ENCODE measurements at regions not wholly inside any gene's neighbourhood (a gene's known extent, or its start where the extent isn't known, plus 50 kb on each side); places are given as distances from the start of the nearest gene placed in this dataset.
"Not testable (repeated sequence)": the region's sequence is repeated elsewhere in the genome, so short reads cannot be mapped to it uniquely, and the experiment has no call there.

- Histone ChIP-seq H3K4me3 (ENCODE audit: low read length) (no peak overlapping the region), H3K9me3 (ENCODE audit: insufficient read depth, low read depth, low read length) (no peaks in the 10 kb centered on the region), H3K9ac (ENCODE audit: low read depth, low read length) (no peak overlapping the region), H3K4me1 (ENCODE audit: insufficient read depth, low read length) (no peaks in the 10 kb centered on the region), H3K36me3 (ENCODE audit: insufficient read depth, low read depth, low read length) (no peaks in the 10 kb centered on the region), H3K27ac (ENCODE audit: low read length) (no peak overlapping the region), H3K27me3 (ENCODE audit: insufficient read depth, low read length) (no peaks in the 10 kb centered on the region)
Measured at GRCh38 chr14:30389134-30389876, 169.7 kb upstream of the G2E3 start.

GRCh38 chr14:30389877-30390385 is 169.0 kb upstream of the G2E3 start:
- H3K4me3 ChIP-seq (ENCODE audit: low read length) = no peak overlapping the region
- no peaks in the 10 kb centered on the region for H3K36me3 ChIP-seq (ENCODE audit: insufficient read depth, low read depth, low read length)
- no peak overlapping the region for H3K27ac ChIP-seq (ENCODE audit: low read length)
- H3K27me3 ChIP-seq (ENCODE audit: insufficient read depth, low read length) = no peaks in the 10 kb centered on the region
- no peak overlapping the region for H3K9ac ChIP-seq (ENCODE audit: low read depth, low read length)
- no peaks in the 10 kb centered on the region for H3K9me3 ChIP-seq (ENCODE audit: insufficient read depth, low read depth, low read length)
- H3K4me1 ChIP-seq (ENCODE audit: insufficient read depth, low read length) = no peaks in the 10 kb centered on the region

- H3K27ac ChIP-seq (ENCODE audit: low read length) = no peak overlapping the region
- H3K9ac ChIP-seq (ENCODE audit: low read depth, low read length) = no peak overlapping the region
- H3K4me3 ChIP-seq (ENCODE audit: low read length) = no peak overlapping the region
- H3K27me3 ChIP-seq (ENCODE audit: insufficient read depth, low read length) = no peaks in the 10 kb centered on the region
- H3K4me1 ChIP-seq (ENCODE audit: insufficient read depth, low read length) = no peaks in the 10 kb centered on the region
- no peaks in the 10 kb centered on the region for H3K9me3 ChIP-seq (ENCODE audit: insufficient read depth, low read depth, low read length)
- no peaks in the 10 kb centered on the region for H3K36me3 ChIP-seq (ENCODE audit: insufficient read depth, low read depth, low read length)
Measured at GRCh38 chr14:30395065-30395464, 163.9 kb upstream of the G2E3 start.

GRCh38 chr14:30402846-30403245 is 156.1 kb upstream of the G2E3 start:
- H3K9ac ChIP-seq (ENCODE audit: low read depth, low read length) = no peak overlapping the region
- no peaks in the 10 kb centered on the region for H3K9me3 ChIP-seq (ENCODE audit: insufficient read depth, low read depth, low read length)
- H3K36me3 ChIP-seq (ENCODE audit: insufficient read depth, low read depth, low read length) = no peaks in the 10 kb centered on the region
- H3K4me3 ChIP-seq (ENCODE audit: low read length) = no peak overlapping the region
- no peak overlapping the region for H3K27ac ChIP-seq (ENCODE audit: low read length)
- no peaks in the 10 kb centered on the region for H3K4me1 ChIP-seq (ENCODE audit: insufficient read depth, low read length)
- no peaks in the 10 kb centered on the region for H3K27me3 ChIP-seq (ENCODE audit: insufficient read depth, low read length)

GRCh38 chr14:30403791-30404190 is 155.2 kb upstream of the G2E3 start:
- H3K9me3 ChIP-seq (ENCODE audit: insufficient read depth, low read depth, low read length) = no peaks in the 10 kb centered on the region
- H3K4me3 ChIP-seq (ENCODE audit: low read length) = no peak overlapping the region
- no peaks in the 10 kb centered on the region for H3K36me3 ChIP-seq (ENCODE audit: insufficient read depth, low read depth, low read length)
- no peaks in the 10 kb centered on the region for H3K4me1 ChIP-seq (ENCODE audit: insufficient read depth, low read length)
- no peak overlapping the region for H3K27ac ChIP-seq (ENCODE audit: low read length)
- H3K27me3 ChIP-seq (ENCODE audit: insufficient read depth, low read length) = no peaks in the 10 kb centered on the region
- H3K9ac ChIP-seq (ENCODE audit: low read depth, low read length) = no peak overlapping the region

- H3K36me3 ChIP-seq (ENCODE audit: insufficient read depth, low read depth, low read length); H3K27me3 ChIP-seq (ENCODE audit: insufficient read depth, low read length); H3K9me3 ChIP-seq (ENCODE audit: insufficient read depth, low read depth, low read length); H3K4me1 ChIP-seq (ENCODE audit: insufficient read depth, low read length); H3K9ac ChIP-seq (ENCODE audit: low read depth, low read length); H3K4me3 ChIP-seq (ENCODE audit: low read length); H3K27ac ChIP-seq (ENCODE audit: low read length): not testable (repeated sequence)
Measured at GRCh38 chr14:30409508-30410015, 149.4 kb upstream of the G2E3 start.

GRCh38 chr14:30410986-30411385 is 148.0 kb upstream of the G2E3 start:
- Histone ChIP-seq H3K9me3 (ENCODE audit: insufficient read depth, low read depth, low read length) (no peaks in the 10 kb centered on the region), H3K4me1 (ENCODE audit: insufficient read depth, low read length) (no peaks in the 10 kb centered on the region), H3K27ac (ENCODE audit: low read length) (no peak overlapping the region), H3K27me3 (ENCODE audit: insufficient read depth, low read length) (no peaks in the 10 kb centered on the region), H3K9ac (ENCODE audit: low read depth, low read length) (no peak overlapping the region), H3K4me3 (ENCODE audit: low read length) (no peak overlapping the region), H3K36me3 (ENCODE audit: insufficient read depth, low read depth, low read length) (no peaks in the 10 kb centered on the region)

GRCh38 chr14:30413184-30413583 is 145.8 kb upstream of the G2E3 start:
- not testable (repeated sequence) for H3K4me3 ChIP-seq (ENCODE audit: low read length)

GRCh38 chr14:30417121-30417520 is 141.8 kb upstream of the G2E3 start:
- H3K27me3 ChIP-seq (ENCODE audit: insufficient read depth, low read length) = no peaks in the 10 kb centered on the region
- no peak overlapping the region for H3K4me3 ChIP-seq (ENCODE audit: low read length)

More at GRCh38 chr14:30413184-30413583, 145.8 kb upstream of the G2E3 start:
- H3K4me1 ChIP-seq (ENCODE audit: insufficient read depth, low read length); H3K36me3 ChIP-seq (ENCODE audit: insufficient read depth, low read depth, low read length); H3K9me3 ChIP-seq (ENCODE audit: insufficient read depth, low read depth, low read length); H3K27me3 ChIP-seq (ENCODE audit: insufficient read depth, low read length); H3K27ac ChIP-seq (ENCODE audit: low read length); H3K9ac ChIP-seq (ENCODE audit: low read depth, low read length): not testable (repeated sequence)

GRCh38 chr14:30417999-30418398 is 141.0 kb upstream of the G2E3 start:
- no peak overlapping the region for H3K4me3 ChIP-seq (ENCODE audit: low read length)
- H3K27ac ChIP-seq (ENCODE audit: low read length) = no peak overlapping the region
- no peaks in the 10 kb centered on the region for H3K27me3 ChIP-seq (ENCODE audit: insufficient read depth, low read length)
- H3K9me3 ChIP-seq (ENCODE audit: insufficient read depth, low read depth, low read length) = no peaks in the 10 kb centered on the region
- H3K4me1 ChIP-seq (ENCODE audit: insufficient read depth, low read length) = peaks cover 4% of the 10 kb centered on the region; the same call in 1 of the 2 replicates
- no peak overlapping the region for H3K9ac ChIP-seq (ENCODE audit: low read depth, low read length)
- H3K36me3 ChIP-seq (ENCODE audit: insufficient read depth, low read depth, low read length) = no peaks in the 10 kb centered on the region

More at GRCh38 chr14:30417121-30417520, 141.8 kb upstream of the G2E3 start:
- Histone ChIP-seq H3K4me1 (ENCODE audit: insufficient read depth, low read length) (peaks cover 4% of the 10 kb centered on the region; the same call in 1 of the 2 replicates), H3K36me3 (ENCODE audit: insufficient read depth, low read depth, low read length) (no peaks in the 10 kb centered on the region), H3K9me3 (ENCODE audit: insufficient read depth, low read depth, low read length) (no peaks in the 10 kb centered on the region), H3K9ac (ENCODE audit: low read depth, low read length) (no peak overlapping the region), H3K27ac (ENCODE audit: low read length) (no peak overlapping the region)

- Histone ChIP-seq H3K9me3 (ENCODE audit: insufficient read depth, low read depth, low read length) (no peaks in the 10 kb centered on the region), H3K4me3 (ENCODE audit: low read length) (no peak overlapping the region), H3K27ac (ENCODE audit: low read length) (no peak overlapping the region), H3K36me3 (ENCODE audit: insufficient read depth, low read depth, low read length) (no peaks in the 10 kb centered on the region), H3K4me1 (ENCODE audit: insufficient read depth, low read length) (peaks cover 4% of the 10 kb centered on the region; the same call in 1 of the 2 replicates), H3K9ac (ENCODE audit: low read depth, low read length) (no peak overlapping the region), H3K27me3 (ENCODE audit: insufficient read depth, low read length) (no peaks in the 10 kb centered on the region)
Measured at GRCh38 chr14:30419037-30419436, 139.9 kb upstream of the G2E3 start.

GRCh38 chr14:30420515-30420914 is 138.4 kb upstream of the G2E3 start:
- no peaks in the 10 kb centered on the region for H3K9me3 ChIP-seq (ENCODE audit: insufficient read depth, low read depth, low read length)
- no peaks in the 10 kb centered on the region for H3K27me3 ChIP-seq (ENCODE audit: insufficient read depth, low read length)
- no peak overlapping the region for H3K27ac ChIP-seq (ENCODE audit: low read length)
- H3K4me1 ChIP-seq (ENCODE audit: insufficient read depth, low read length) = peaks cover 4% of the 10 kb centered on the region; the same call in 1 of the 2 replicates
- H3K36me3 ChIP-seq (ENCODE audit: insufficient read depth, low read depth, low read length) = no peaks in the 10 kb centered on the region
- no peak overlapping the region for H3K9ac ChIP-seq (ENCODE audit: low read depth, low read length)
- no peak overlapping the region for H3K4me3 ChIP-seq (ENCODE audit: low read length)

Measured in iPS-20b (cell line).